Adipocyte (in vitro differentiated cells): ENCODE measurements at regions not wholly inside any gene's neighbourhood (a gene's known extent, or its start where the extent isn't known, plus 50 kb on each side); places are given as distances from the start of the nearest gene placed in this dataset.
A peak's percentile ranks its signal among the peaks of the same experiment; 100 is the strongest.

Experiments used
- DNase-seq: peaks from one replicate; pipeline ENCODE4 v3.0.0-alpha.2; 2015; ENCODE audit warnings: low read depth
- H3K27me3 ChIP-seq: replicated peaks from 2 replicates; pipeline ENCODE4 v1.7.0; 2013; ENCODE audit warnings: mild to moderate bottlenecking, low read length, moderate library complexity; ENCODE audit not compliant: control insufficient read depth, insufficient read depth
- H3K36me3 ChIP-seq: 2 replicates; pipeline ENCODE4 v1.7.0; 2013; ENCODE audit warnings: low read length, mild to moderate bottlenecking, moderate library complexity; ENCODE audit not compliant: control insufficient read depth, insufficient read depth, severe bottlenecking
- H3K4me1 ChIP-seq: 2 replicates; pipeline ENCODE4 v1.7.0; 2013; ENCODE audit warnings: mild to moderate bottlenecking, low read length, moderate library complexity; ENCODE audit not compliant: control insufficient read depth, insufficient read depth
- H3K4me3 ChIP-seq: 2 replicates; pipeline ENCODE4 v1.7.0; 2013; ENCODE audit warnings: mild to moderate bottlenecking, low read length, moderate library complexity
- H3K9ac ChIP-seq: 2 replicates; pipeline ENCODE4 v1.7.0; 2013; ENCODE audit warnings: mild to moderate bottlenecking, low read length, moderate library complexity
- H3K9me3 ChIP-seq: 2 replicates; pipeline ENCODE4 v1.7.0; 2013; ENCODE audit warnings: mild to moderate bottlenecking, low read length, moderate library complexity; ENCODE audit not compliant: control insufficient read depth

GRCh38 chr10:29048506-29048905 is 240.4 kb upstream of the LYZL1 start:
- Histone ChIP-seq H3K4me3 (no peak overlapping the region), H3K9ac (no peak overlapping the region), H3K4me1 (no peaks in the 10 kb centered on the region), H3K9me3 (no peaks in the 10 kb centered on the region), H3K27me3 (peaks cover 29% of the 10 kb centered on the region), H3K36me3 (no peaks in the 10 kb centered on the region)
- DNase-seq: no peak

GRCh38 chr10:29050081-29050480 is 238.8 kb upstream of the LYZL1 start:
- Histone ChIP-seq H3K4me3 (no peak overlapping the region), H3K9me3 (no peaks in the 10 kb centered on the region), H3K27me3 (peaks cover 33% of the 10 kb centered on the region), H3K36me3 (no peaks in the 10 kb centered on the region), H3K9ac (no peak overlapping the region), H3K4me1 (no peaks in the 10 kb centered on the region)
- DNase-seq: no peak

- DNase-seq: no peak
- Histone ChIP-seq H3K36me3 (no peaks in the 10 kb centered on the region), H3K9ac (no peak overlapping the region), H3K9me3 (no peaks in the 10 kb centered on the region), H3K27me3 (peaks cover 19% of the 10 kb centered on the region), H3K4me1 (peaks cover 11% of the 10 kb centered on the region), H3K4me3 (no peak overlapping the region)
Observed at GRCh38 chr10:29055101-29055500, 233.8 kb upstream of the LYZL1 start.

GRCh38 chr10:29056729-29057128 is 232.1 kb upstream of the LYZL1 start:
- Histone ChIP-seq H3K4me3 (no peak overlapping the region), H3K36me3 (no peaks in the 10 kb centered on the region), H3K27me3 (peaks cover 13% of the 10 kb centered on the region), H3K4me1 (peaks cover 11% of the 10 kb centered on the region), H3K9ac (no peak overlapping the region), H3K9me3 (no peaks in the 10 kb centered on the region)
- no peak for DNase-seq

GRCh38 chr10:29057822-29058331 is 231.0 kb upstream of the LYZL1 start:
- H3K4me3 ChIP-seq: no peak overlapping the region
- H3K36me3 ChIP-seq: no peaks in the 10 kb centered on the region
- H3K27me3 ChIP-seq: peaks cover 7% of the 10 kb centered on the region
- DNase-seq: peak; percentile 71
- no peaks in the 10 kb centered on the region for H3K9me3 ChIP-seq
- no peak overlapping the region for H3K9ac ChIP-seq
- peaks cover 11% of the 10 kb centered on the region for H3K4me1 ChIP-seq

GRCh38 chr10:29063806-29064644 is 224.8 kb upstream of the LYZL1 start:
- H3K27me3 ChIP-seq: no peaks in the 10 kb centered on the region
- peak; percentile 61 for DNase-seq
- H3K4me3 ChIP-seq: peak overlapping the region; percentile 16
- no peaks in the 10 kb centered on the region for H3K36me3 ChIP-seq
- H3K4me1 ChIP-seq: peaks cover 27% of the 10 kb centered on the region
- no peaks in the 10 kb centered on the region for H3K9me3 ChIP-seq
- H3K9ac ChIP-seq: peak overlapping the region; percentile 52

GRCh38 chr10:29064680-29065079 is 224.2 kb upstream of the LYZL1 start:
- Histone ChIP-seq H3K4me3 (peak overlapping the region; percentile 16), H3K27me3 (no peaks in the 10 kb centered on the region)
- DNase-seq: peak; percentile 66

GRCh38 chr10:29067161-29067560 is 221.7 kb upstream of the LYZL1 start:
- Histone ChIP-seq H3K9me3 (no peaks in the 10 kb centered on the region), H3K4me3 (no peak overlapping the region), H3K4me1 (peaks cover 27% of the 10 kb centered on the region), H3K9ac (no peak overlapping the region), H3K36me3 (no peaks in the 10 kb centered on the region), H3K27me3 (peaks cover 5% of the 10 kb centered on the region)
- DNase-seq: peak; percentile 91

More at GRCh38 chr10:29064680-29065079, 224.2 kb upstream of the LYZL1 start:
- H3K36me3 ChIP-seq: no peaks in the 10 kb centered on the region
- H3K9ac ChIP-seq: peak overlapping the region; percentile 52
- no peaks in the 10 kb centered on the region for H3K9me3 ChIP-seq
- peaks cover 27% of the 10 kb centered on the region for H3K4me1 ChIP-seq

GRCh38 chr10:29067628-29068027 is 221.2 kb upstream of the LYZL1 start:
- H3K9me3 ChIP-seq: no peaks in the 10 kb centered on the region
- no peak for DNase-seq
- peaks cover 5% of the 10 kb centered on the region for H3K27me3 ChIP-seq
- H3K4me1 ChIP-seq: peaks cover 27% of the 10 kb centered on the region
- H3K36me3 ChIP-seq: no peaks in the 10 kb centered on the region
- no peak overlapping the region for H3K4me3 ChIP-seq
- no peak overlapping the region for H3K9ac ChIP-seq

- H3K9ac ChIP-seq: no peak overlapping the region
- DNase-seq: no peak
- no peaks in the 10 kb centered on the region for H3K9me3 ChIP-seq
- H3K4me1 ChIP-seq: peaks cover 27% of the 10 kb centered on the region
- peaks cover 9% of the 10 kb centered on the region for H3K27me3 ChIP-seq
- no peaks in the 10 kb centered on the region for H3K36me3 ChIP-seq
- no peak overlapping the region for H3K4me3 ChIP-seq
Observed at GRCh38 chr10:29068302-29068701, 220.6 kb upstream of the LYZL1 start.

GRCh38 chr10:29068966-29069365 is 219.9 kb upstream of the LYZL1 start:
- H3K9me3 ChIP-seq: no peaks in the 10 kb centered on the region
- H3K9ac ChIP-seq: no peak overlapping the region
- peaks cover 9% of the 10 kb centered on the region for H3K27me3 ChIP-seq
- H3K36me3 ChIP-seq: no peaks in the 10 kb centered on the region
- no peak overlapping the region for H3K4me3 ChIP-seq
- DNase-seq: no peak
- peaks cover 23% of the 10 kb centered on the region for H3K4me1 ChIP-seq
